ENCODE measurements at regions not wholly inside any gene's neighbourhood (a gene's known extent, or its start where the extent isn't known, plus 50 kb on each side); places are given as distances from the start of the nearest gene placed in this dataset.

DNA sequence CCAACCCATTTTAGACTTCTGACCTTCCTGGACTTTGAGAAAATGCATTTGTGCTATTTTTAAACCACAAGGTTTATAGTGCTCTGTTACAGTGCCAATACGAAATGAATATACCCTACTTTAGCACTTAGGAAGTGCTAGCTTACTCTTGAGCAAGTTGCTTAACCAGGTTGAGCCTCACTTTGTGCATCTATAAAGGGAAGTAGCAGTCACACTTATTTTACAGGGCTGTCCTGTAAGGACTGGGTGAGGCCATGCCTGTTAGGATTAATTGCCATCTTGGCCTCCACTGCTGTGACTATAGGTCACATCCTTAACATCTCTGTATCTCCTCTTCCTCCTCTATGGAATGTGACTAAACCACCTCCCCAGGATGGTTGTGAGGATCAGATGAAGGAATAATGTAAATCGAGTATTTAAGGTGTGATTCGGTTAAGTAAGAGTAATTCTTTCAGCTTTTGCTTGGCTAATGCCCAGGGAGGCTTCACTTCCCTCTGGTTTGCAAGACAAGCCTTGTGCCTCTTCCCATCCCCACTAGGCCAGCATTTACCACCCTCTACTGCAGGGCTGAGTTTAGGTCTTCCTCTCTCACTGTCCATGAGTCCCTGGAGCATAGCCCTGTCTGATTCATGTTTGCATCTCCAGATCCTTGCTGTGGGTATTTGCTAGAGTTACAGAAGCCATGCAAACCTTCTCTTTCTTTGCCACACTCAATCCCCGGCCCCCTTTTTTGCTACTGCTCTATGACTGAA, 341.2 kb downstream of the ZNF521 start:
- Mint-ChIP-seq H3K27ac (ENCODE audit: unreplicated experiment) (no peak overlapping the region), H3K27me3 (ENCODE audit: unreplicated experiment) (no peaks in the 10 kb centered on the region), H3K36me3 (ENCODE audit: unreplicated experiment) (no peaks in the 10 kb centered on the region), H3K4me3 (ENCODE audit: unreplicated experiment) (no peak overlapping the region), H3K9me3 (ENCODE audit: unreplicated experiment) (peaks cover 5% of the 10 kb centered on the region), H3K4me1 (ENCODE audit: unreplicated experiment) (peaks cover 6% of the 10 kb centered on the region)
- no peak for DNase-seq (ENCODE audit: extremely low spot score, unreplicated experiment)
- TF ChIP-seq, protein P1, sequence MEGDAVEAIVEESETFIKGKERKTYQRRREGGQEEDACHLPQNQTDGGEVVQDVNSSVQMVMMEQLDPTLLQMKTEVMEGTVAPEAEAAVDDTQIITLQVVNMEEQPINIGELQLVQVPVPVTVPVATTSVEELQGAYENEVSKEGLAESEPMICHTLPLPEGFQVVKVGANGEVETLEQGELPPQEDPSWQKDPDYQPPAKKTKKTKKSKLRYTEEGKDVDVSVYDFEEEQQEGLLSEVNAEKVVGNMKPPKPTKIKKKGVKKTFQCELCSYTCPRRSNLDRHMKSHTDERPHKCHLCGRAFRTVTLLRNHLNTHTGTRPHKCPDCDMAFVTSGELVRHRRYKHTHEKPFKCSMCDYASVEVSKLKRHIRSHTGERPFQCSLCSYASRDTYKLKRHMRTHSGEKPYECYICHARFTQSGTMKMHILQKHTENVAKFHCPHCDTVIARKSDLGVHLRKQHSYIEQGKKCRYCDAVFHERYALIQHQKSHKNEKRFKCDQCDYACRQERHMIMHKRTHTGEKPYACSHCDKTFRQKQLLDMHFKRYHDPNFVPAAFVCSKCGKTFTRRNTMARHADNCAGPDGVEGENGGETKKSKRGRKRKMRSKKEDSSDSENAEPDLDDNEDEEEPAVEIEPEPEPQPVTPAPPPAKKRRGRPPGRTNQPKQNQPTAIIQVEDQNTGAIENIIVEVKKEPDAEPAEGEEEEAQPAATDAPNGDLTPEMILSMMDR (IDR thresholded peaks at IDR 0.05) = no peak

All from osteocyte (in vitro differentiated cells).